Naive thymus-derived CD4-positive, alpha-beta T cell (primary cell): ENCODE measurements at regions not wholly inside any gene's neighbourhood (a gene's known extent, or its start where the extent isn't known, plus 50 kb on each side); places are given as distances from the start of the nearest gene placed in this dataset.

Experiments
- ATAC-seq: fragments of 150-1000 bp; cut with Tn5 transposase; 2 replicates; pipeline ENCODE4 v1.10.0; 2021; ENCODE audit warnings: mild to moderate bottlenecking, moderate library complexity
- CTCF ChIA-PET: fragments of 350-600 bp; sonication (Branson Sonifier 250); formaldehyde crosslinking; loops from one replicate; lab custom pipeline; 2021; ENCODE audit warnings: antibody characterized with exemption; lab: Charles Lee
- POLR2A ChIA-PET: fragments of 350-600 bp; sonication (Branson Sonifier 250); formaldehyde crosslinking; loops from one replicate; lab custom pipeline; 2021; ENCODE audit warnings: antibody characterized with exemption, inconsistent platforms; lab: Charles Lee
- DNase-seq, 9 donors: peaks; one replicate each; pipeline versions ENCODE4 v3.0.0 to v3.0.0-alpha.2; 2020 to 2022; ENCODE audit warnings: mixed read lengths in 1 of 9
- H3K27ac ChIP-seq: one replicate; pipeline ENCODE4 v1.7.0; 2013; ENCODE audit warnings: mild to moderate bottlenecking, low read depth, low read length, moderate library complexity
- H3K27me3 ChIP-seq, 2 donors: one replicate each; pipeline ENCODE4 v1.7.0; 2013; ENCODE audit warnings: low read length in 2 of 2, mild to moderate bottlenecking in 2 of 2, moderate library complexity in 2 of 2; ENCODE audit not compliant: control insufficient read depth in 2 of 2, insufficient read depth in 2 of 2
- H3K36me3 ChIP-seq, 3 experiments: 1 replicate in 2 of 3; 2 replicates in 1 of 3; pipeline ENCODE4 v1.7.0; 2013; ENCODE audit warnings: low read length in 3 of 3, mild to moderate bottlenecking in 3 of 3, moderate library complexity in 1 of 3; ENCODE audit not compliant: insufficient read depth in 3 of 3, control insufficient read depth in 2 of 3
- H3K4me1 ChIP-seq, 2 donors: one replicate each; pipeline ENCODE4 v1.7.0; 2013; ENCODE audit warnings: low read length in 2 of 2, mild to moderate bottlenecking in 2 of 2, moderate library complexity in 1 of 2; ENCODE audit not compliant: control insufficient read depth in 2 of 2, insufficient read depth in 2 of 2
- H3K4me3 ChIP-seq: 2 replicates; pipeline ENCODE4 v1.7.0; 2013; ENCODE audit warnings: mild to moderate bottlenecking, low read length
- H3K9me3 ChIP-seq, 3 experiments: 1 replicate in 2 of 3; 2 replicates in 1 of 3; pipeline ENCODE4 v1.7.0; 2013; ENCODE audit warnings: low read length in 3 of 3; ENCODE audit not compliant: control insufficient read depth in 2 of 3
- H3K27ac Mint-ChIP-seq, 9 donors: one replicate each; pipeline ENCODE4 v1.8.0; 2020 to 2022; ENCODE audit warnings: mixed read lengths in 9 of 9, mild to moderate bottlenecking in 8 of 9, moderate library complexity in 5 of 9, inconsistent platforms in 2 of 9
- H3K27me3 Mint-ChIP-seq, 5 donors: one replicate each; pipeline ENCODE4 v1.8.0; 2021 to 2022; ENCODE audit warnings: mixed read lengths in 5 of 5, mild to moderate bottlenecking in 1 of 5
- H3K36me3 Mint-ChIP-seq, 5 donors: one replicate each; pipeline ENCODE4 v1.8.0; 2020 to 2022; ENCODE audit warnings: mixed read lengths in 5 of 5, mild to moderate bottlenecking in 3 of 5, inconsistent platforms in 1 of 5
- H3K4me1 Mint-ChIP-seq, 7 donors: one replicate each; pipeline ENCODE4 v1.8.0; 2020 to 2022; ENCODE audit warnings: mixed read lengths in 7 of 7, mild to moderate bottlenecking in 3 of 7, inconsistent platforms in 1 of 7
- H3K4me3 Mint-ChIP-seq, 10 donors: one replicate each; pipeline ENCODE4 v1.8.0; 2020 to 2022; ENCODE audit warnings: mild to moderate bottlenecking in 10 of 10, mixed read lengths in 10 of 10, moderate library complexity in 6 of 10, inconsistent platforms in 2 of 10
- H3K9me3 Mint-ChIP-seq, 11 donors: one replicate each; pipeline ENCODE4 v1.8.0; 2020 to 2022; ENCODE audit warnings: mixed read lengths in 11 of 11, mild to moderate bottlenecking in 4 of 11, inconsistent platforms in 1 of 11, moderate library complexity in 1 of 11
- intact Hi-C, 2 donors: fragments of 100-400 bp; cut with micrococcal nuclease; formaldehyde crosslinking; loops; one replicate each; pipeline ENCODE4 v1.15.1; 2023

GRCh38 chr13:108156749-108157148 is 58.6 kb downstream of the LIG4 start:
- POLR2A ChIA-PET: no interaction called here
- no peaks in the 10 kb centered on the region for H3K4me1 ChIP-seq
- intact Hi-C loops: no loop called here
- no peaks in the 10 kb centered on the region for H3K9me3 ChIP-seq
- no peaks in the 10 kb centered on the region for H3K27me3 ChIP-seq
- CTCF ChIA-PET: interaction anchor here (1.5 kb wide), 1 partner anchor 9 kb away, joined by 7 read pairs; no protein-coding TSS in a partner anchor
- no peak overlapping the region for H3K4me3 ChIP-seq
- no peak overlapping the region for H3K27ac ChIP-seq
- Mint-ChIP-seq H3K9me3 (peaks cover 0 to 4% (median 0%) of the 10 kb centered on the region in 11 donors), H3K4me1 (no peaks in the 10 kb centered on the region), H3K4me3 (no peak overlapping the region), H3K36me3 (no peaks in the 10 kb centered on the region), H3K27ac (no peak overlapping the region), H3K27me3 (peaks cover 0 to 20% (median 6%) of the 10 kb centered on the region in 5 donors)
- ATAC-seq: peak; percentile 37
- DNase-seq: no peak
- no peaks in the 10 kb centered on the region for H3K36me3 ChIP-seq

DNA sequence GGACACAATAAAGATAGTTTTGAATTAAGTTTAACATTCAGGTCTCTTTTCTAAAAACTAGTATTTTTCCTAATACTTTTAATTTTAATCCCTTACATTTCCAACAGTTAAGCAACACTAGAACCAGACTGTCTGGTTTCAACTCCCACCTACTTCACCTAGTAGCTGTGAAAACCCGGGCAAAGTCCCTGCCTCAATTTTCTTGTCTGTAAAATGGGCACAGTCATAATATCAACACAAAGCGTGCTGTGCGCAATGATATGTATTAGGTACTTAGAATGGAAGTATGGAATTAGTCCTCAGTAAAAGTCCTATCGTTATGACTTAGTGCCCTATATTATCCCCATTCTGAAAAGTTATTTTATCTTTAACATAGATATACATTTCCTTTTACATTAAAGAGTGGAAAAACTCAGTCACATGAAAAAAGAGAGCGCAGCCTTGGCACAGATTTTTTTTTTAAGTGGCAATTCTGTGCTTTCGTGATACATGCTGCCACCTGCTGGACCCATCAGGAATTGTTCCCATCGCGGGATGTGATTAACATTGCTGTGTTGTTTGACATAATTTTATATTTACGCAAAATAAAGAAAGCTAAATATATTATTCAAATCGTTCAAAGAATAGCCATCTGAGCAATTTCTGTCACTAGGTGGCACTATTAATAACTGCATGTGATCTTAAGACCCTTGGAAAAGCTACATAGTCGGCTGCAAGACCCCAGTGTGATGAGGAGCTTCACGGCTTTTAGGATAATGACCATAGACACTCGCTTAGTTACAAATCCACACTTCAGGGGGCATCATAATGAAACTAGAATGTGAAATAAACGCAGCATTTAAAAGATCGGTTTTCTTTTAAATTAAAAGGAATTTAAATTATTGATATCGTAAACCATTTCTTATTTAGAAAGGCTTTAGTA is 59.9 kb downstream of the LIG4 start:
- Histone ChIP-seq H3K9me3 (no peaks in the 10 kb centered on the region), H3K4me3 (no peak overlapping the region), H3K27ac (no peak overlapping the region), H3K36me3 (no peaks in the 10 kb centered on the region), H3K4me1 (no peaks in the 10 kb centered on the region), H3K27me3 (no peaks in the 10 kb centered on the region)
- no peaks in the 10 kb centered on the region for H3K36me3 Mint-ChIP-seq
- ChIA-PET CTCF (interaction anchor here (0.6 to 1.6 kb wide), 9 partner anchors 9 to 1861 kb away, joined by 3 to 7 read pairs (median 3); no protein-coding TSS in a partner anchor), POLR2A (no interaction called here)
- H3K9me3 Mint-ChIP-seq: peaks cover 0 to 4% (median 0%) of the 10 kb centered on the region in 11 donors
- H3K4me1 Mint-ChIP-seq: no peaks in the 10 kb centered on the region
- H3K27me3 Mint-ChIP-seq: peaks cover 0 to 25% (median 16%) of the 10 kb centered on the region in 5 donors
- no peak overlapping the region for H3K27ac Mint-ChIP-seq
- ATAC-seq: peak; percentile 65
- intact Hi-C loops: loop anchor here (1.0 to 2.0 kb wide), 3 partner anchors 943 to 950 kb away; no protein-coding TSS in a partner anchor
- H3K4me3 Mint-ChIP-seq: no peak overlapping the region
- DNase-seq: peak; percentile 10 to 60 (median 47)

GRCh38 chr13:108154421-108154858 is 60.9 kb downstream of the LIG4 start:
- no peak overlapping the region for H3K27ac Mint-ChIP-seq
- intact Hi-C loops: loop anchor here in 1 of 2 donors (2.0 kb wide), 1 partner anchor 942 kb away; no protein-coding TSS in a partner anchor
- Histone ChIP-seq H3K4me1 (no peaks in the 10 kb centered on the region), H3K4me3 (no peak overlapping the region), H3K27me3 (no peaks in the 10 kb centered on the region), H3K9me3 (no peaks in the 10 kb centered on the region), H3K36me3 (no peaks in the 10 kb centered on the region), H3K27ac (no peak overlapping the region)
- peaks cover 0 to 4% (median 0%) of the 10 kb centered on the region in 11 donors for H3K9me3 Mint-ChIP-seq
- no peak overlapping the region for H3K4me3 Mint-ChIP-seq
- ChIA-PET POLR2A (no interaction called here), CTCF (interaction anchor here (0.6 to 1.6 kb wide), 3 partner anchors 62 to 952 kb away, joined by 3 to 4 read pairs (median 4); no protein-coding TSS in a partner anchor)
- DNase-seq (no peak), ATAC-seq (no peak)
- H3K36me3 Mint-ChIP-seq: no peaks in the 10 kb centered on the region
- H3K4me1 Mint-ChIP-seq: no peaks in the 10 kb centered on the region
- peaks cover 0 to 29% (median 19%) of the 10 kb centered on the region in 5 donors for H3K27me3 Mint-ChIP-seq

DNA sequence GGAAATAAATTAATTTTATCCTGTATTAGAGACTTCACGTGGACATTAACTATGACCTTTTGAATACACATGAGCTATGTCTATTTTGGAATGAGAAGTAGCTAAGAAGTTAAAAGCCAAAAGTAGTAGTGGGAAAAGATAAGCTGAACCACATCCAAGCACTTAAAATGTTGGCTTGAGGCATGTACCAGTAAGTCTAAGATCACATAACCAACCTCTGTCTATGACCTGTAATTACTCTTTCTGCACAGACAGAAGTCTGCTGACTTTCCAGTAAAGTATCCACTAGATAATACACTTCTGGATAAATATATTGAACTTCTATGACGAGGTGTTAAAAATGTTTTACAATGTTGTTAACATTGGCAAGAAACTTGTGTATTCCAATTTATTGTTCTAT is 68.7 kb downstream of the LIG4 start:
- CTCF ChIA-PET: interaction anchor here (1.2 kb wide), 1 partner anchor 9 kb away, joined by 6 read pairs; no protein-coding TSS in a partner anchor
- no peak for DNase-seq
- Histone ChIP-seq H3K4me1 (no peaks in the 10 kb centered on the region), H3K27me3 (no peaks in the 10 kb centered on the region), H3K9me3 (no peaks in the 10 kb centered on the region), H3K36me3 (no peaks in the 10 kb centered on the region), H3K4me3 (no peak overlapping the region), H3K27ac (no peak overlapping the region)
- Mint-ChIP-seq H3K27ac (no peak overlapping the region), H3K36me3 (no peaks in the 10 kb centered on the region), H3K27me3 (peaks cover 0 to 34% (median 18%) of the 10 kb centered on the region in 5 donors), H3K4me1 (no peaks in the 10 kb centered on the region), H3K4me3 (no peak overlapping the region), H3K9me3 (peaks cover 0 to 3% (median 0%) of the 10 kb centered on the region in 11 donors)
- ATAC-seq: no peak
- POLR2A ChIA-PET: no interaction called here
- intact Hi-C loops: no loop called here

- H3K27ac Mint-ChIP-seq: no peak overlapping the region
Measured at GRCh38 chr13:108142702-108143436, 72.5 kb downstream of the LIG4 start.

GRCh38 chr13:108137176-108137575 is 78.2 kb downstream of the LIG4 start:
- H3K4me1 Mint-ChIP-seq: no peaks in the 10 kb centered on the region
- ChIA-PET CTCF (no interaction called here), POLR2A (no interaction called here)
- Histone ChIP-seq H3K36me3 (no peaks in the 10 kb centered on the region), H3K27me3 (no peaks in the 10 kb centered on the region), H3K27ac (no peak overlapping the region), H3K4me3 (no peak overlapping the region), H3K4me1 (no peaks in the 10 kb centered on the region), H3K9me3 (no peaks in the 10 kb centered on the region)
- H3K36me3 Mint-ChIP-seq: no peaks in the 10 kb centered on the region
- DNase-seq (no peak), ATAC-seq (no peak)
- H3K4me3 Mint-ChIP-seq: no peak overlapping the region
- H3K9me3 Mint-ChIP-seq: peaks cover 0 to 2% (median 0%) of the 10 kb centered on the region in 11 donors
- H3K27me3 Mint-ChIP-seq: peaks cover 0 to 14% (median 11%) of the 10 kb centered on the region in 5 donors
- H3K27ac Mint-ChIP-seq: no peak overlapping the region
- intact Hi-C loops: no loop called here

More at GRCh38 chr13:108142702-108143436, 72.5 kb downstream of the LIG4 start:
- Mint-ChIP-seq H3K4me1 (no peaks in the 10 kb centered on the region), H3K27me3 (peaks cover 0 to 22% (median 11%) of the 10 kb centered on the region in 5 donors), H3K9me3 (peaks cover 0 to 2% (median 0%) of the 10 kb centered on the region in 11 donors), H3K36me3 (no peaks in the 10 kb centered on the region), H3K4me3 (no peak overlapping the region)
- Histone ChIP-seq H3K4me3 (no peak overlapping the region), H3K4me1 (no peaks in the 10 kb centered on the region), H3K27me3 (no peaks in the 10 kb centered on the region), H3K36me3 (no peaks in the 10 kb centered on the region), H3K9me3 (no peaks in the 10 kb centered on the region), H3K27ac (no peak overlapping the region)
- intact Hi-C loops: no loop called here
- ChIA-PET POLR2A (no interaction called here), CTCF (no interaction called here)
- DNase-seq: no peak
- ATAC-seq: no peak
